HepG2 (cell line): ENCODE measurements at regions not wholly inside any gene's neighbourhood (a gene's known extent, or its start where the extent isn't known, plus 50 kb on each side); places are given as distances from the start of the nearest gene placed in this dataset.

Experiments used
- ATAC-seq: fragments of 200-7000 bp; cut with Tn5 transposase; 3 replicates; pipeline ENCODE4 v1.9.1; 2020; ENCODE audit warnings: mild to moderate bottlenecking, moderate library complexity
- BruUV-seq: library from RNA; stranded (reverse); fragments of 400-500 nt; replicated peaks from 2 replicates; lab custom pipeline; 2021; lab: Mats Ljungman, UMichigan
- CTCF ChIA-PET: fragments of 300-600 bp; formaldehyde crosslinking; extraction: SDS; loops from one replicate; lab custom pipeline; 2021; ENCODE audit warnings: low total read pairs, inconsistent platforms, low intra/inter-chr PET ratio; lab: Yijun Ruan, JAX
- POLR2A ChIA-PET: fragments of 350-600 bp; sonication (Branson Sonifier 250); formaldehyde crosslinking; loops from one replicate; lab custom pipeline; 2020; ENCODE audit warnings: antibody characterized with exemption, inconsistent platforms; lab: Yijun Ruan, JAX
- DNase-seq: peaks from one replicate; pipeline ENCODE4 v3.0.0-alpha.2; 2015; ENCODE audit warnings: low spot score
- FAIRE-seq: peaks from 3 replicates; lab custom pipeline; 2011; peaks lifted over from hg19 to GRCh38; lab: Jason Lieb, UNC
- H2AFZ ChIP-seq: one replicate; pipeline ENCODE4 v1.6.1; 2011; ENCODE audit warnings: low read length, inconsistent platforms
- H3K27ac ChIP-seq: fragments of 300-600 bp; 3 replicates; pipeline ENCODE4 v1.8.0; 2011; ENCODE audit warnings: mixed run types, mild to moderate bottlenecking, mixed read lengths, low read length, inconsistent platforms; ENCODE audit not compliant: insufficient read depth; ENCODE audit errors: extremely low read length
- H3K27me3 ChIP-seq, 2 experiments: fragments of 200-600 bp in 1 of 2; 2 replicates in 1 of 2; 3 replicates in 1 of 2; pipeline versions ENCODE4 v1.6.0 to v1.8.0; 2011; ENCODE audit warnings: low read length in 2 of 2, mild to moderate bottlenecking in 2 of 2, moderate library complexity in 2 of 2, inconsistent platforms in 1 of 2; ENCODE audit not compliant: insufficient read depth in 2 of 2, control insufficient read depth in 1 of 2
- H3K36me3 ChIP-seq, 2 experiments: fragments of 200-600 bp in 1 of 2; replicated peaks in 1 of 2; 2 replicates in 1 of 2; 3 replicates in 1 of 2; pipeline versions ENCODE4 v1.5.1 to v1.8.0; 2011; ENCODE audit warnings: low read length in 2 of 2, inconsistent platforms in 1 of 2; ENCODE audit not compliant: insufficient read depth in 2 of 2, control insufficient read depth in 1 of 2
- H3K4me1 ChIP-seq: 2 replicates; pipeline ENCODE4 v1.5.1; 2012; ENCODE audit warnings: low read length, inconsistent platforms; ENCODE audit not compliant: insufficient read depth
- H3K4me2 ChIP-seq: 2 replicates; pipeline ENCODE4 v1.6.0; 2011; ENCODE audit warnings: low read depth, low read length, inconsistent platforms
- H3K4me3 ChIP-seq, 3 experiments: fragments of 200-600 bp in 1 of 3; sonication (generic), shearing (Covaris generic) in 1 of 3; replicated peaks in 1 of 3; 2 replicates each; pipeline ENCODE4 v1.5.1; 2011 to 2016; ENCODE audit warnings: low read length in 3 of 3, inconsistent platforms in 2 of 3, low read depth in 2 of 3, mild to moderate bottlenecking in 2 of 3, control low read depth in 1 of 3, mixed read lengths in 1 of 3; ENCODE audit not compliant: insufficient read depth in 1 of 3
- H3K79me2 ChIP-seq: one replicate; pipeline ENCODE4 v1.6.1; 2011; ENCODE audit warnings: low read length, inconsistent platforms; ENCODE audit not compliant: insufficient read depth
- H3K9ac ChIP-seq: 2 replicates; pipeline ENCODE4 v1.6.0; 2011; ENCODE audit warnings: mild to moderate bottlenecking, low read depth, low read length, inconsistent platforms; ENCODE audit not compliant: insufficient read depth
- H3K9me3 ChIP-seq: 2 replicates; pipeline ENCODE4 v1.5.1; 2012; ENCODE audit warnings: mild to moderate bottlenecking, low read length
- H4K20me1 ChIP-seq: 2 replicates; pipeline ENCODE4 v1.6.0; 2011; ENCODE audit warnings: inconsistent platforms, mild to moderate bottlenecking, low read length, moderate library complexity; ENCODE audit not compliant: insufficient read depth
- IKZF4 ChIP-seq: sonication (generic); formaldehyde crosslinking; IDR thresholded peaks from 2 replicates; pipeline ENCODE4 v1.5.1; 2020; ENCODE audit warnings: borderline replicate concordance, mild to moderate bottlenecking, low read depth, missing genetic modification reagents; ENCODE audit errors: not compliant biosample characterization
- KDM3A ChIP-seq: IDR thresholded peaks from 2 replicates; pipeline ENCODE4 v1.6.1; 2018; ENCODE audit warnings: low read depth, missing compliant biosample characterization
- MAFF ChIP-seq: IDR thresholded peaks from 2 replicates; pipeline ENCODE4 v1.6.1; 2011; ENCODE audit warnings: low read depth, low read length, improper control_type of control experiment
- MAFK ChIP-seq, 2 experiments: IDR thresholded peaks in 1 of 2; conservative IDR thresholded peaks in 1 of 2; 2 replicates each; pipeline ENCODE4 v1.6.1; 2011; ENCODE audit warnings: improper control_type of control experiment in 2 of 2, low read length in 2 of 2
- MED8 ChIP-seq: sonication (generic); formaldehyde crosslinking; IDR thresholded peaks from 2 replicates; pipeline ENCODE4 v1.8.1; 2023; ENCODE audit warnings: mild to moderate bottlenecking, missing genetic modification reagents; ENCODE audit not compliant: insufficient replicate concordance
- NCOR1 ChIP-seq: fragments of 200-600 bp; sonication (generic); IDR thresholded peaks from 2 replicates; pipeline ENCODE4 v1.7.0; 2017; ENCODE audit warnings: antibody characterized with exemption, low read length, borderline replicate concordance
- NR2C2 ChIP-seq: sonication (generic); formaldehyde crosslinking; IDR thresholded peaks from 2 replicates; pipeline ENCODE4 v1.4.0; 2020; ENCODE audit warnings: missing genetic modification reagents, mild to moderate bottlenecking, moderate library complexity, borderline replicate concordance
- SMAD3 ChIP-seq: sonication (generic); formaldehyde crosslinking; IDR thresholded peaks from 2 replicates; pipeline ENCODE4 v1.4.0; 2020; ENCODE audit warnings: missing genetic modification reagents
- ZKSCAN5 ChIP-seq: sonication (generic); formaldehyde crosslinking; IDR thresholded peaks from 2 replicates; pipeline ENCODE4 v1.5.1; 2020; ENCODE audit warnings: mild to moderate bottlenecking, missing genetic modification reagents
- ZMYM4 ChIP-seq: sonication (generic); formaldehyde crosslinking; IDR thresholded peaks from 2 replicates; pipeline ENCODE4 v1.8.1; 2023; ENCODE audit warnings: mild to moderate bottlenecking, missing genetic modification reagents
- ZNF496 ChIP-seq: sonication (generic); formaldehyde crosslinking; IDR thresholded peaks from 2 replicates; pipeline ENCODE4 v1.8.1; 2023; ENCODE audit warnings: mild to moderate bottlenecking, moderate library complexity, missing genetic modification reagents; ENCODE audit not compliant: insufficient replicate concordance
- ZNF572 ChIP-seq: sonication (generic); formaldehyde crosslinking; IDR thresholded peaks from 2 replicates; pipeline ENCODE4 v1.5.1; 2020; ENCODE audit warnings: mild to moderate bottlenecking, missing genetic modification reagents
- ZNF615 ChIP-seq: sonication (generic); formaldehyde crosslinking; IDR thresholded peaks from 2 replicates; pipeline ENCODE4 v1.5.0; 2020; ENCODE audit warnings: mild to moderate bottlenecking, missing genetic modification reagents, borderline replicate concordance
- WGBS: methylation state at CpG from one replicate; pipeline ENCODE4 v1.1.6; 2017; ENCODE audit warnings: low lambda C conversion rate; 5-methylcytosine and 5-hydroxymethylcytosine counted together
- in situ Hi-C: cut with HindIII; loops from 2 replicates; pipeline ENCODE4 v1.10.0; 2017; ENCODE audit warnings: low pct_unique_long_range_greater_than_20kb; ENCODE audit not compliant: extremely low pct_ligation_motif_present
- intact Hi-C: fragments of 100-400 bp; cut with micrococcal nuclease; formaldehyde crosslinking; loops from one replicate; pipeline ENCODE4 v1.10.0; 2022; ENCODE audit not compliant: unreplicated experiment
- TF ChIP-seq, protein P1 (sequence below): fragments of 450-650 bp; IDR thresholded peaks from 2 replicates; pipeline ENCODE4 v1.6.1; 2017
- TF ChIP-seq, protein P2 (sequence below): sonication (generic); formaldehyde crosslinking; IDR thresholded peaks from 2 replicates; pipeline ENCODE4 v1.4.0; 2020; ENCODE audit warnings: mild to moderate bottlenecking, missing genetic modification reagents

- Histone ChIP-seq H3K36me3 (no peaks in the 10 kb centered on the region), H3K4me3 (no peak overlapping the region), H3K9me3 (peaks cover 26% of the 10 kb centered on the region; the same call in 1 of the 2 replicates), H3K27ac (no peak overlapping the region), H4K20me1 (no peaks in the 10 kb centered on the region), H3K4me2 (no peak overlapping the region), H3K79me2 (no peaks in the 10 kb centered on the region), H3K9ac (no peak overlapping the region), H3K27me3 (no peaks in the 10 kb centered on the region), H3K4me1 (no peaks in the 10 kb centered on the region), H2AFZ (no peak overlapping the region)
- in situ Hi-C loops (no loop called here), intact Hi-C loops (no loop called here)
- ChIA-PET POLR2A (no interaction called here), CTCF (no interaction called here)
- no peak for ATAC-seq
- 16% methylated on average over 2 of the region's 2 CpGs for WGBS
- no peak for DNase-seq
- BruUV-seq: no TSS peak
- FAIRE-seq: no peak
- TF ChIP-seq ZNF615 (CRISPR knock-in tag) (no peak), MED8 (CRISPR knock-in tag) (no peak), ZNF496 (CRISPR knock-in tag) (no peak), NCOR1 (no peak), KDM3A (no peak), SMAD3 (CRISPR knock-in tag) (no peak), NR2C2 (CRISPR knock-in tag) (no peak), ZMYM4 (CRISPR knock-in tag) (no peak), ZNF572 (no peak), ZKSCAN5 (no peak), MAFF (peak; percentile 76), MAFK (conservative IDR thresholded peaks at IDR 0.05 in 1 of 2, IDR thresholded peaks at IDR 0.05 in 1 of 2; ENCODE audit: low read length in 2 of 2) (peak; percentile 71 to 77), IKZF4 (CRISPR knock-in tag) (no peak)
- TF ChIP-seq, protein P1, sequence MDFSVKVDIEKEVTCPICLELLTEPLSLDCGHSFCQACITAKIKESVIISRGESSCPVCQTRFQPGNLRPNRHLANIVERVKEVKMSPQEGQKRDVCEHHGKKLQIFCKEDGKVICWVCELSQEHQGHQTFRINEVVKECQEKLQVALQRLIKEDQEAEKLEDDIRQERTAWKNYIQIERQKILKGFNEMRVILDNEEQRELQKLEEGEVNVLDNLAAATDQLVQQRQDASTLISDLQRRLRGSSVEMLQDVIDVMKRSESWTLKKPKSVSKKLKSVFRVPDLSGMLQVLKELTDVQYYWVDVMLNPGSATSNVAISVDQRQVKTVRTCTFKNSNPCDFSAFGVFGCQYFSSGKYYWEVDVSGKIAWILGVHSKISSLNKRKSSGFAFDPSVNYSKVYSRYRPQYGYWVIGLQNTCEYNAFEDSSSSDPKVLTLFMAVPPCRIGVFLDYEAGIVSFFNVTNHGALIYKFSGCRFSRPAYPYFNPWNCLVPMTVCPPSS: no peak
- TF ChIP-seq, protein P2, sequence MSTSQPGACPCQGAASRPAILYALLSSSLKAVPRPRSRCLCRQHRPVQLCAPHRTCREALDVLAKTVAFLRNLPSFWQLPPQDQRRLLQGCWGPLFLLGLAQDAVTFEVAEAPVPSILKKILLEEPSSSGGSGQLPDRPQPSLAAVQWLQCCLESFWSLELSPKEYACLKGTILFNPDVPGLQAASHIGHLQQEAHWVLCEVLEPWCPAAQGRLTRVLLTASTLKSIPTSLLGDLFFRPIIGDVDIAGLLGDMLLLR (CRISPR knock-in tag): no peak
Observed at GRCh38 chr6:141056945-141057625, 1075.6 kb upstream of the GJE1 start.
